Esophagus squamous epithelium (tissue), 5 donors: ENCODE measurements at regions not wholly inside any gene's neighbourhood (a gene's known extent, or its start where the extent isn't known, plus 50 kb on each side); places are given as distances from the start of the nearest gene placed in this dataset.
A peak's percentile ranks its signal among the peaks of the same experiment; 100 is the strongest.

ENCODE experiments used
- DNase-seq: peaks from one replicate; lab custom pipeline; 2025; lab: John Stamatoyannopoulos, UW
- H3K27ac ChIP-seq, 4 donors: fragments of 200-600 bp; sonication (generic); one replicate each; pipeline ENCODE4 v1.5.1; 2016 to 2019; ENCODE audit warnings: mild to moderate bottlenecking in 1 of 4
- H3K27me3 ChIP-seq, 4 donors: fragments of 200-600 bp; sonication (generic); 1 replicate in 3 of 4; 2 replicates in 1 of 4; pipeline versions ENCODE4 v1.5.1 to v1.6.0; 2017 to 2021; ENCODE audit warnings: antibody characterized with exemption in 1 of 4
- H3K36me3 ChIP-seq, 3 donors: fragments of 200-600 bp; sonication (generic); one replicate each; pipeline ENCODE4 v1.5.1; 2016 to 2019
- H3K4me1 ChIP-seq, 3 donors: fragments of 200-600 bp; sonication (generic); one replicate each; pipeline ENCODE4 v1.5.1; 2017 to 2019
- H3K4me3 ChIP-seq, 4 donors: fragments of 200-600 bp; sonication (generic); 1 replicate in 3 of 4; 2 replicates in 1 of 4; pipeline ENCODE4 v1.5.1; 2016 to 2019; ENCODE audit warnings: mild to moderate bottlenecking in 2 of 4, moderate library complexity in 1 of 4
- H3K9me3 ChIP-seq, 3 donors: fragments of 200-600 bp; sonication (generic); one replicate each; pipeline ENCODE4 v1.5.1; 2016 to 2019
- CTCF ChIP-seq, 6 experiments: fragments of 450-650 bp in 4 of 6; fragments of 200-600 bp in 2 of 6; sonication (generic) in 2 of 6; IDR thresholded peaks; one replicate each; pipeline ENCODE4 v1.5.1; 2016 to 2019; ENCODE audit warnings: antibody characterized with exemption in 6 of 6, mild to moderate bottlenecking in 4 of 6, moderate library complexity in 4 of 6
- POLR2A ChIP-seq, 4 donors: fragments of 450-650 bp; IDR thresholded peaks; one replicate each; pipeline ENCODE4 v1.6.1; 2017; ENCODE audit warnings: antibody characterized with exemption in 4 of 4, mild to moderate bottlenecking in 4 of 4, moderate library complexity in 3 of 4
- WGBS, 2 donors: methylation state at CpG; one replicate each; pipeline ENCODE4 v1.1.5; 2018; 5-methylcytosine and 5-hydroxymethylcytosine counted together
- intact Hi-C: fragments of 100-400 bp; cut with DNase I; formaldehyde crosslinking; loops from one replicate; pipeline ENCODE4 v1.15.0; 2022
- donor health status: DM: yes; HTN: yes; CAD: no.

GRCh38 chr6:137687818-137688217, 179.2 kb upstream of the TNFAIP3 start:
- no peak overlapping the region for H3K4me3 ChIP-seq
- no peaks in the 10 kb centered on the region for H3K27me3 ChIP-seq
- H3K4me1 ChIP-seq: peaks cover 0 to 3% (median 0%) of the 10 kb centered on the region in 3 donors
- TF ChIP-seq POLR2A (IDR thresholded peaks at IDR 0.05): no peak
- TF ChIP-seq CTCF (IDR thresholded peaks at IDR 0.05): no peak
- intact Hi-C loops: no loop called here
- H3K36me3 ChIP-seq: no peaks in the 10 kb centered on the region
- H3K9me3 ChIP-seq: no peaks in the 10 kb centered on the region
- DNase-seq: no peak
- WGBS, 2 donors: 91 to 93% methylated on average over 3 of the region's 3 CpGs
- H3K27ac ChIP-seq: no peak overlapping the region

DNA sequence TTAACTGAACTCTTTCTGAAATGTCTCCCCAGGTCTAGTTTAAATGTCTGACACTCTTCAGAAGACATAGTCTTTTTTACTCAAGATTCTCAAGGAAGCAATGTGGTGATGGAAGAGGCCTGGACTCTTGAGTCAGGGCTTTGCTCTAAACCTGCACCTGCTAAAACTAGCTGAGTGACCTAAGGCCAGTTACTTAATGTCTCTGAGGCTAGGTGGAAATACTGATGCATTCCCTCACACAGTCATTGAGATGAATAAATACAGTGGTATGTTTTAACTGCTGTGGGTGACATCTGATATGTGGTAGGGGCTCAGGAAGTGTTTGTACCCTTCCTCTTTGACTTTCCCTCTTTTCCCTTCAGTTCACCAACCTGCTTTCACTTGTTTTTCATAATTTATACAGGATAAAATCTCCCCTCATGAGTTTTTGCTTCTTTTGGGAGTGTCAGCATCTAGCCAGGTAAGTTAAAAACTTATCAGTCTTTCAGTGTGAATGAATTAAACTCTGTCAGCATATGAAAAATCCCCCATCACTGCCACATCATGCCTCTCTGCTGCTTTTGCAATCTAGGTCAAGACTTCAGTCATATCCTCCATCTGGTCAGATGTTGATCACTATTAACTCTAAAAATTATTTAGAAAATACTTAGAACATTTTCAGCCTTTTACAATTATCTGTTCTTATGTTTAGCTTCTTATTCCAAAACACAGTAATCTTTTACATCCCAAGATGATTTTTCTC, 178.7 kb upstream of the TNFAIP3 start:
- Histone ChIP-seq H3K9me3 (no peaks in the 10 kb centered on the region), H3K4me1 (peaks cover 0 to 5% (median 3%) of the 10 kb centered on the region in 3 donors), H3K36me3 (no peaks in the 10 kb centered on the region), H3K27me3 (no peaks in the 10 kb centered on the region), H3K27ac (no peak overlapping the region), H3K4me3 (no peak overlapping the region)
- TF ChIP-seq CTCF (IDR thresholded peaks at IDR 0.05) (no peak), POLR2A (IDR thresholded peaks at IDR 0.05) (no peak)
- DNase-seq: no peak
- intact Hi-C loops: no loop called here

DNA sequence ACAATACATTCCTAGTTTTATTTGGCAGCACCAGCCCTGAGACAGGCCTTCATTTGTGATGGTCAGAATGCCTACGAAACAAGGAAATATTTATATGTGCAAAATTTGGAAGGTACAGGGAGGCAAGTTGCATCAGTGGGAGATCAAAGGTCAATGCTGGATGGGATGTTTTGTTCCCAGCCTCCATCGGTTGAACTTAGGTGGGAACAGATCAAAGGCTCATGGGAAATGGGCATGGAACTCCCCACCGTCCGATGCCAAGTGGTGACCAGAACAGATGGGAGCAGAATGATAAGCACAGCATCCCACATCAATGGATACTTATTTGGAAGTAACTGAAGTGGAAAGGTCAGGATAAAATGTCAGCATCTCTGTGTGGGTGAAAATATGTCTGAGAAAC, 177.7 kb upstream of the TNFAIP3 start:
- intact Hi-C loops: no loop called here
- TF ChIP-seq POLR2A (IDR thresholded peaks at IDR 0.05): no peak
- no peak for TF ChIP-seq CTCF (IDR thresholded peaks at IDR 0.05)
- no peaks in the 10 kb centered on the region for H3K27me3 ChIP-seq
- no peaks in the 10 kb centered on the region for H3K36me3 ChIP-seq
- H3K4me1 ChIP-seq: peaks cover 0 to 5% (median 3%) of the 10 kb centered on the region in 3 donors
- WGBS, 2 donors: 73 to 77% methylated on average over 4 of the region's 4 CpGs
- H3K4me3 ChIP-seq: no peak overlapping the region
- peak overlapping the region in 1 of 4 donors; percentile 46 for H3K27ac ChIP-seq
- no peaks in the 10 kb centered on the region for H3K9me3 ChIP-seq
- no peak for DNase-seq

- H3K4me1 ChIP-seq: peaks cover 0 to 5% (median 3%) of the 10 kb centered on the region in 3 donors
- H3K27me3 ChIP-seq: no peaks in the 10 kb centered on the region
- TF ChIP-seq POLR2A (IDR thresholded peaks at IDR 0.05) (no peak), CTCF (IDR thresholded peaks at IDR 0.05) (no peak)
- H3K36me3 ChIP-seq: no peaks in the 10 kb centered on the region
- no peak for DNase-seq
- H3K4me3 ChIP-seq: no peak overlapping the region
- intact Hi-C loops: no loop called here
- H3K27ac ChIP-seq: no peak overlapping the region
- H3K9me3 ChIP-seq: no peaks in the 10 kb centered on the region
Measured at GRCh38 chr6:137690034-137690433, 177.0 kb upstream of the TNFAIP3 start.

DNA sequence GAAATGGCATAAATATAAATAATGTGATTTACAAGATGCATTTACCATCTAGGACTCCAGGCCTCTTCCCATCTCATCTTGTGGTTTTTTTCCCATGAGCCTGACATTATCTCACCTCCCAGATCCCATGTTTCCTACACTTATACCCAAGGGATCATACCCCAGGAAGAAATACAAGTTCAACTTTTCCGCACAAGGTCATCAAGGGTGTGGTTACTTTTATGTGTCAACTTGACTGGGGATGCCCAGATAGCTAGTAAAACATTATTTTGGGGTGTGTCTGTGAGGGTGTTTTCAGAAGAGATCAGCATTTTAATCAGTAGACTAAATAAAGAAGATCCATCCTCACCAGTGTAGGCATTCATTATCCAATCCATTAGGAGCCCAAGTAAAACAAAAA, 176.3 kb upstream of the TNFAIP3 start:
- Histone ChIP-seq H3K4me1 (peaks cover 0 to 5% (median 3%) of the 10 kb centered on the region in 3 donors), H3K4me3 (no peak overlapping the region), H3K27ac (no peak overlapping the region), H3K27me3 (no peaks in the 10 kb centered on the region), H3K9me3 (no peaks in the 10 kb centered on the region), H3K36me3 (no peaks in the 10 kb centered on the region)
- DNase-seq: no peak
- WGBS, 2 donors: 86 to 90% methylated on average over 1 of the region's 1 CpG
- TF ChIP-seq POLR2A (IDR thresholded peaks at IDR 0.05): no peak
- TF ChIP-seq CTCF (IDR thresholded peaks at IDR 0.05): no peak
- intact Hi-C loops: no loop called here
